ENCODE measurements at regions not wholly inside any gene's neighbourhood (a gene's known extent, or its start where the extent isn't known, plus 50 kb on each side); places are given as distances from the start of the nearest gene placed in this dataset.

DNA sequence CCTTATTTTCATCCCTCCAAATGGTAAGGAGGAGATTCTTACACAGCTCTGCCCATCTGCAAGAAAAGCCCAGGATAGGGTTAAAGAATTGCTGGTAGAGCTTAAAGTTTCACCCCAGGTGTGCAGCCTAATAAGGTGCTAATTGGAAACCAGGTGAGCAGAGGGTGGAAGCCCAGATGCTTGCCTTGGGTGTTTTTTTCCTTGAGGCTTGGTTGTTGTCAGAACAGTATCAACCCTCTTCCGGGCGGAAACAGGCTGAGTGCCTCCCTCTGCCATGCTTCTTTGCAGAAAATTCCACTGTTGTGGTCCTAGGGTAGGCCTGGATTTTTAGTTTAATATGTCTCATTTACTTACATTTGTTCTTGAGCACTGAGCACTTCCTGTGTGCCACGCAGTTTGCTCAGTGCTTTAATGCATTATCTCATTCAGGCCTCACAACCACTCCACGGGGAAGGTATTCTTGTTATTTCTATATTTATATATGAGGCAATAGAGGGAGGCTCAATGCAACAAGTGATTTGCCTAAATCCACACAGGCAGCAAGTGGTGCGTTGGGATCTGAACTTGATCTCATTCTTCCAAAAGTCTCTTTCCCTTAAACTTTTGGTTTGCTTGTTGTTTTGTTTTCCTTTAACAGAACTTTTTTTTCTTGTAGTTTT, 115.0 kb upstream of the LRIG1 start:
- WGBS, result 68% methylated on average over 5 of the region's 5 CpGs

DNA sequence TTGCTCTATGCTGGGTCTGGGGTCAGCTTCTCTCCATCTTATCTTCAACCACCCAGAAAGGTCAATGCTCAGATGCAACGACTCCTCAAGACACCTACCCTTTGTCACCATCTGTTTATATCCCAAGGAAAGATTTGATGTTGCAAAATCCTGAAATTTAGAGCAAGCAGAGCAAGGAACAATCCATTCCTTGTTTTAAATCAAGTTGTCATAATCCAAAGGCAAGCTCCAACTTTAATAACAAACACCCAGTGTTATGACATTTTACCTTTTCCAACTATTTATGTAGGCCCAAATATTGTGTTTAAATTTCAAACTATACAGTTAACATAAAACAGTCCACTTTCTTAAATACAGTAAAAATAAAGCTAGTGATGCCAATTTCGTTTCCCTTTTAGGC, 116.5 kb upstream of the LRIG1 start:
- no peak overlapping the region for H3K4me3 ChIP-seq (ENCODE audit: low read length)
- no peaks in the 10 kb centered on the region for H3K4me1 ChIP-seq (ENCODE audit: control insufficient read depth, insufficient read depth, low read length)
- intact Hi-C loops (cut with DNase I), result no loop called here
- ATAC-seq, result no peak
- H3K9me3 ChIP-seq (ENCODE audit: control insufficient read depth, low read length), result no peaks in the 10 kb centered on the region
- WGBS, result 78% methylated on average over 2 of the region's 2 CpGs
- DNase-seq, result no peak
- H3K27ac ChIP-seq (ENCODE audit: low read length), result no peak overlapping the region
- no peaks in the 10 kb centered on the region for H3K27me3 ChIP-seq (ENCODE audit: control insufficient read depth, insufficient read depth)

More for the DNA sequence above, 115.0 kb upstream of the LRIG1 start:
- intact Hi-C loops (cut with DNase I), result no loop called here
- H3K4me3 ChIP-seq (ENCODE audit: low read length), result no peak overlapping the region
- no peak for ATAC-seq
- no peak overlapping the region for H3K27ac ChIP-seq (ENCODE audit: low read length)
- H3K4me1 ChIP-seq (ENCODE audit: control insufficient read depth, insufficient read depth, low read length), result no peaks in the 10 kb centered on the region
- no peaks in the 10 kb centered on the region for H3K9me3 ChIP-seq (ENCODE audit: control insufficient read depth, low read length)
- H3K27me3 ChIP-seq (ENCODE audit: control insufficient read depth, insufficient read depth), result no peaks in the 10 kb centered on the region
- no peak for DNase-seq

DNA sequence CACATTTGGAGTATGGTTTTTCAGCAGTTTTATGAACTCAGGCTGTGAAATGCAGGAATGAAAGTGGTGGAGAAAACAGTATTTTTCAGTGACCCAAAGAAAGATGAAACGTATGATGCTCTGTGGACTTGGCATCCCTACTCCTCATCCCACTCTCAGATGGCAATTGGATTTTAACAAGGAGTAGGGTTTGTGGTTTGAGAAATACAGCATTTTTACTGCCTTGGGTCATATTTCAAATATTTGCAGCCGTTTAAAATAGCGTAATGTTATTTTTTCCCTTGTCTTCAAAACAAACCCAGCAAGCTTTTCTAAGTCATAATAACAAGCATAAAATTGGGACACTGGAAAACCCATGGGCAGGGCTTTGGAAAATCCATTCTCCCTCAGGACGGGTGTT, 117.2 kb upstream of the LRIG1 start:
- no peak overlapping the region for H3K27ac ChIP-seq (ENCODE audit: low read length)
- intact Hi-C loops (cut with DNase I), result no loop called here
- no peaks in the 10 kb centered on the region for H3K27me3 ChIP-seq (ENCODE audit: control insufficient read depth, insufficient read depth)
- H3K9me3 ChIP-seq (ENCODE audit: control insufficient read depth, low read length), result no peaks in the 10 kb centered on the region
- ATAC-seq (no peak), DNase-seq (no peak)
- no peak overlapping the region for H3K4me3 ChIP-seq (ENCODE audit: low read length)
- 76% methylated on average over 4 of the region's 4 CpGs for WGBS
- H3K4me1 ChIP-seq (ENCODE audit: control insufficient read depth, insufficient read depth, low read length), result no peaks in the 10 kb centered on the region

DNA sequence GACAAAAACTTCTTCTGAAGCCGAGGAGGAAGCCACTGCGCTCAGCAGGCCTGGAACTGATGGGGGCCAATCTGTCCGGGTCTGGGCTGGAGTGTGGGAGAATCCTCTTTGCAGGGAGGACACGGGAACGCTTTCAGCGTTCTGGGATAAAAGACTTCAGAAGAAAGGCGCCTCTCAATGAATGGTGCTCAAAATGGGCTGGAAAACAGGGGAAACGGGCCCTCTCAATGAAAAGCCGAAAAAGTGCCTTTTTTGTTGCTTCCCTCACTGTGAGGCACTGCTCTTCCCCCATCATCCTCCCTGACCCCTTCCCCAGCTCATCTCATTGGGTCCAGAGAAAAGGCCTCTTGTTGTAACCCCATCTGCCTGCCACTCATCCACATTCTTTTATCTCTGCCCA, 119.5 kb upstream of the LRIG1 start:
- no peak overlapping the region for H3K27ac ChIP-seq (ENCODE audit: low read length)
- H3K9me3 ChIP-seq (ENCODE audit: control insufficient read depth, low read length), result no peaks in the 10 kb centered on the region
- intact Hi-C loops (cut with DNase I), result no loop called here
- H3K4me3 ChIP-seq (ENCODE audit: low read length), result no peak overlapping the region
- 80% methylated on average over 9 of the region's 9 CpGs for WGBS
- H3K4me1 ChIP-seq (ENCODE audit: control insufficient read depth, insufficient read depth, low read length), result no peaks in the 10 kb centered on the region
- no peaks in the 10 kb centered on the region for H3K27me3 ChIP-seq (ENCODE audit: control insufficient read depth, insufficient read depth)
- no peak for DNase-seq
- ATAC-seq, result no peak

DNA sequence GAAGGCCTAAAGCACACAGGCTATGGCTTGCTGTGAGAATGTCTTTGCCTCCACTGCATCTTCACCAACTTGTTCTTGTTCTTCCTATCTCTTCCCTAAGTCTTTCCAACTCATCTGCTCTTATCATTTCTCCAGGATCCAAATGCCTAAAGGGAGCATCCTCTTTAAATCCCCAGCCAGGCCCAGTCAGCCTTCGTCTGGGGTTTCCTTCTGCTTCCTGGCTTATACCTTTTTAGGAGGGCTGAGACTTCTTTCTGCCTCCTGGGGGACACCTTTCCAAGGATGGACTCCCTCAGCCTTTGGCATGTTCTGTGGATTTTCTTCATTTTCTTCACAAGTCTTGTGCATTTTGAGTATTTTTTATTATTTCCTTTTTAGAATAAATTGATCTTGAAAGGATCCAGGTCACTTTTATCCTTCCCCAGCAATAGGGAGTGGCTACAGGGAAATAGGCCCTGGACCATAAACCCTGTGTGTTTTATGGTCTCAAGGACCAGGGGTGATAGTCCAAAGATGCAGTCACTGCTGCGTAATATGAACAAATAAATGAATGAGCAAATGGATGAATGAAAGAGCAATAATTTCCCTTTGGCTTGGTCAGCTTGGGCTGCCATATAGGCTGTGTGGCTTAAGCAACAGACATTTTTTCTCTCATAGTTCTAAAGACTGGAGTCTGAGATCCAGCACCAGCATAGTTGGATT, 122.1 kb upstream of the LRIG1 start:
- Histone ChIP-seq H3K27me3 (ENCODE audit: control insufficient read depth, insufficient read depth) (no peaks in the 10 kb centered on the region), H3K4me1 (ENCODE audit: control insufficient read depth, insufficient read depth, low read length) (no peaks in the 10 kb centered on the region), H3K4me3 (ENCODE audit: low read length) (no peak overlapping the region), H3K27ac (ENCODE audit: low read length) (no peak overlapping the region), H3K9me3 (ENCODE audit: control insufficient read depth, low read length) (no peaks in the 10 kb centered on the region)
- no peak for DNase-seq
- ATAC-seq, result no peak
- 96% methylated on average over 2 of the region's 2 CpGs for WGBS
- intact Hi-C loops (cut with DNase I), result no loop called here

DNA sequence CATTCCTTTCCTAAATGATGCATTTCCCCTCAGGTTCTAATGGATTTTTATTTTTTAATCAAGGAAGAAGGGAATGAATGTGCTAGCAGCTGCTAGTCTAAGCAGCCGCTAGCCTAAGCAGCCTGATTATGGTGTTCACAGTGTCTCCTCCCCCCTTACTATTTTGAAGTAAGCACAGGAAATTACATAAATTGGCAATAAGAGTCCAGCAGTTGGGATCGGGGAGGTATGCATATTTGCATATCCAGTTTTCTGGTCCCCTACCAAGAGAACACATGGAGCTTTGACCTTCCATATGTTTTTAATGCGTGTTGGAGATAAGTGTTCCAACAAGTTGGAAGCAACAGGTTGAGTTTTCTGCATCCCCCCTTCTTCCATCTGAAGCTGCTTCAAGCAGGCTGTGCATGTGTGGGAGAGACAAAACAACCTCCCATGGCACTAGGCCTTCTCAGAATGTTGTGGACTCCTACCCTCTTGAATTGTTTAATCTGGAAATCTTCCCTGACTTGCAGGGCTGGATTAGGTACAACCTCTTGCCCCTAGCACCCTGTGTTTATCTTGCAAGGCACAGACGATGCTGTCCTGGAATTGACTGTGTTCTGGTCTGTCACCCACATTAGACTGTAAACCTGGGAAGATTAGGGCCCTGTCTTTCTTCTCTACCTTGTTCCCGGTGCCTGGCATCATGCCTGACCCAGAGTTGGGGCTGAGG, 124.8 kb upstream of the LRIG1 start:
- Histone ChIP-seq H3K27ac (ENCODE audit: low read length) (no peak overlapping the region), H3K4me3 (ENCODE audit: low read length) (no peak overlapping the region), H3K9me3 (ENCODE audit: control insufficient read depth, low read length) (no peaks in the 10 kb centered on the region), H3K4me1 (ENCODE audit: control insufficient read depth, insufficient read depth, low read length) (no peaks in the 10 kb centered on the region), H3K27me3 (ENCODE audit: control insufficient read depth, insufficient read depth) (no peaks in the 10 kb centered on the region)
- ATAC-seq, result peak in 1 of 2 donors; percentile 11
- DNase-seq, result no peak
- WGBS, result 44% methylated on average over 5 of the region's 5 CpGs
- intact Hi-C loops (cut with DNase I), result no loop called here

DNA sequence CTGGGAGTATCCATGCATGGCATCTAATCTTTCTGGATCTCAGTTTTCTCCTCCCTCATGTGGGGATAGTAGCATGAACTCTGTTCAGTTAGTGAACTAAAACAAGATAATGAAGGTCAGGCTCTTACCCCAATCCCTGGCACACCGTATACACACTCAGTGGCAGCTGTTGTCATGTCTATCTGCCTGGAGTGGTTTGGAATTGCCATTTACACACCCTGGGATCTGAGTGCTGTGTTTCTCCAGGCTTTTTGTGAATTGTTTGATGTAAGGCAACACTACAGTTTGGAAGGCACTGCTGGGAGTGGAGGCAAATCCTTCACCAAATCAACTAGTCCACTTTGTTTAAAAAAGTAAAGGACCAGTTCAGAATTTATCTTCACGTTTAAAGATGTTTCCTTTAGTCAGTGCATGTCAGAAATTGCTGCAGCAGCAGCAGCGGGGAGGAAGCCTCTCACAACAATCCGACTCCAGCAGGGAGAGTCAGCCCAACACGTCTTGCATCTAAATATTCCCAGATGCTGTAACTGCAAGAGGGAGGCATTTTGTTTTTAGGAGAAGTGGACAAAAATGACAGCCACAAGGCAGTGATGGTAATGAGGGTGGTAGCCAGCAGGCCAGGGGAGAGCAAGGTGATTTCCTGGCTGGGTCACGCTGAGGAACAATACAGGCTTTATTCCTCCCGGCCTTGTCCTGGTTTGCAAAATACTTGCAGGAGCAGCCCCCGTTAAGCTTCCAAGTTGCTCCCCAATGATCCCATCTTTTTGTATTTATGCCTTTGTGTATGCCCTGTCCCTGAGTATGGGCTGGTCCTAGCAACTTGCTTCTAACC, 128.5 kb upstream of the LRIG1 start:
- ATAC-seq, result no peak

DNA sequence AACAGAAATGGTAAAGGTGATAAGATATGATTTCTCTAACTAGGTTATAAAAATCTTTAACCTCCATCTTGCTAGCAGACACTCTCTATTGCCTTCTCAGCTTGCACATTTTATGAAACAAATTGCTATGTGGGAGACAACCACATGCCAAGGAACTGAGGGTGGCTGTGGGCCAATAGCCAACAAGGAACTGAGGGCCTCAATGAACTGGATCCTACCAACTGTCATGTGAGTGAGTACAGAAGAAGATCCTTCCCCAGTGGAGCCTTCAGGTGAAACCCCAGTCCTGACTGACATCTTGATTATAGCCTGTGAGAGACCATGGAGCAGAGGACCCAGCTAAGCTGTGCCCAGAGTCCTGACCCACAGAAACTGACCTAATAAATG, 129.2 kb upstream of the LRIG1 start:
- Histone ChIP-seq H3K27ac (ENCODE audit: low read length) (no peak overlapping the region), H3K4me1 (ENCODE audit: control insufficient read depth, insufficient read depth, low read length) (no peaks in the 10 kb centered on the region), H3K27me3 (ENCODE audit: control insufficient read depth, insufficient read depth) (no peaks in the 10 kb centered on the region), H3K4me3 (ENCODE audit: low read length) (no peak overlapping the region), H3K9me3 (ENCODE audit: control insufficient read depth, low read length) (no peaks in the 10 kb centered on the region)
- intact Hi-C loops (cut with DNase I), result no loop called here
- ATAC-seq (no peak), DNase-seq (no peak)

More for the DNA sequence above, 128.5 kb upstream of the LRIG1 start:
- Histone ChIP-seq H3K9me3 (ENCODE audit: control insufficient read depth, low read length) (no peaks in the 10 kb centered on the region), H3K27me3 (ENCODE audit: control insufficient read depth, insufficient read depth) (no peaks in the 10 kb centered on the region), H3K4me1 (ENCODE audit: control insufficient read depth, insufficient read depth, low read length) (no peaks in the 10 kb centered on the region), H3K27ac (ENCODE audit: low read length) (no peak overlapping the region), H3K4me3 (ENCODE audit: low read length) (no peak overlapping the region)
- intact Hi-C loops (cut with DNase I), result no loop called here
- DNase-seq, result no peak
- 66% methylated on average over 8 of the region's 8 CpGs for WGBS

DNA sequence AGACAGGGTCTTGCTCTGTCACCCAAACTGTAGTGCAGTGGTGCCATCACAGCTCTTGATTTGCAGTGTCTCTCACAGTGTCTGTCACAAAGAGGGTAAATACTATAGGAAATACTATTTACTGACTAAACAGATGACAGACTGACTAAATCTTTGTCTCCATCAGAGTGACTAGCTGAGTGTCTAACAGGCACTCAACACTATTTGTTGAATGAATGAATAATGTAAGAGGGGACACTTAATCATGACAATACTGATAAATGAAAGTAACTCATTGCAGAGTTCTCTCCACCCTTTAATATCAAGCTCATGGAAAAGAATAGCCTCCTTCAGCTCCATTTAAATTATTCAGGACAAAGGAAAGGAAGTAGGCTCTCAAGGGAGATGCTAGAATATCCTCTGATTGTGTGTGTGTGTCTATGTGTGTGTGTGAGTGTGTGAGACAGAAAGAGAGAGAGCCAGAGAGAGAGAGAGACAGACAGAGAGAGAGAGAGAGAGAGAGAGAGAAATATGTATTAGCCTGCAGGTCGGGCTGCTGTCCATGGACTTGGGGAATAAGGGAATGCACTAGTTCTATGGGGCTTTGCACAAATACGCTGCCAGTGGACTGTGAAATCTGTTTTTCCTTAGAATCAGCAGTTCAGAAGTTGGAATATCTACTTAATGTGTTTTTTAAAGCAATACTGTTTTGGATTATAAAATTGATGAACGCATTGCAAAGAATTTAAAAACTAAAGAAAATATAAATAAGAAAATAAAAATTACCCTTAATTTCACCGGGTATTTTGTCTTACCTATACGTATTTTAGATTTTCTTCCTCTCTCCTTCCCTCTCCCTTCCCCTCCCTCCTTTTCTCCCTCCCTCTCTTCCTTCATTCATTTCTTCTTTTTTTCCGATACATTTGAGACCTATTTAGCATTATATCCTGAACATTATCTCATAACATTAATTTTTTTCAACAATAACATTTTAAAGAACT, 132.9 kb upstream of the LRIG1 start:
- WGBS, result 74% methylated on average over 6 of the region's 6 CpGs
- intact Hi-C loops (cut with DNase I), result no loop called here
- Histone ChIP-seq H3K9me3 (ENCODE audit: control insufficient read depth, low read length) (no peaks in the 10 kb centered on the region), H3K27me3 (ENCODE audit: control insufficient read depth, insufficient read depth) (no peaks in the 10 kb centered on the region), H3K4me3 (ENCODE audit: low read length) (no peak overlapping the region), H3K4me1 (ENCODE audit: control insufficient read depth, insufficient read depth, low read length) (no peaks in the 10 kb centered on the region), H3K27ac (ENCODE audit: low read length) (no peak overlapping the region)
- ATAC-seq (peak in 1 of 2 donors; percentile 88), DNase-seq (no peak)

DNA sequence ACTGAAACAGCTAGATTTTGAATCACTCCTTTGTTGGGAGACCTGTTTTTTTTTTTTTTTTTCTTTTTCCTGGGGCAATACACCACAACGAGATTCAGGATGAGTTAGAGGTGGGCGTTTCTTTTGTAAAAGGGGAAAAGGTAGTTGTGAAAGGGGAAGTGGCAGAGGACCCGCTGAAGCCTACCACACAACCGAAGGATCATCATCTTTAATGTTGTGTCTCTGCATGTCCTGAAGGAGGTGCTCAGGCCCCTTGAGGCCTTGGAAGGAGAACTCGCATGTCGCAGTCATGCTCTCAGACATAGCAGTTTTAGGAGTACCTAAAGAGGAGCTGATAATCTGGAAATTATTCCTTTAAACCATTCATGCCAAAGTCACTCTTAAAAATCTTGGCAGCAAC, 137.9 kb upstream of the LRIG1 start:
- 53% methylated on average over 6 of the region's 6 CpGs for WGBS

More for the DNA sequence above, 137.9 kb upstream of the LRIG1 start:
- DNase-seq, result no peak
- Histone ChIP-seq H3K27ac (ENCODE audit: low read length) (no peak overlapping the region), H3K9me3 (ENCODE audit: control insufficient read depth, low read length) (no peaks in the 10 kb centered on the region), H3K27me3 (ENCODE audit: control insufficient read depth, insufficient read depth) (no peaks in the 10 kb centered on the region), H3K4me3 (ENCODE audit: low read length) (no peak overlapping the region), H3K4me1 (ENCODE audit: control insufficient read depth, insufficient read depth, low read length) (no peaks in the 10 kb centered on the region)
- intact Hi-C loops (cut with DNase I), result no loop called here
- ATAC-seq, result no peak

Data from right cardiac atrium (tissue), 5 donors.